Muscle of leg (tissue), 3 donors: ENCODE measurements at regions not wholly inside any gene's neighbourhood (a gene's known extent, or its start where the extent isn't known, plus 50 kb on each side); places are given as distances from the start of the nearest gene placed in this dataset.
"Not testable (repeated sequence)": the region's sequence is repeated elsewhere in the genome, so short reads cannot be mapped to it uniquely, and the experiment has no call there.

Source experiments
- DNase-seq: peaks from one replicate; pipeline ENCODE4 v3.0.0; 2013
- H3K27ac ChIP-seq: one replicate; pipeline ENCODE4 v1.5.1; 2013; ENCODE audit warnings: mild to moderate bottlenecking, low read length, control low read depth
- H3K27me3 ChIP-seq: one replicate; pipeline ENCODE4 v1.6.1; 2013; ENCODE audit warnings: low read length; ENCODE audit not compliant: control insufficient read depth, insufficient read depth
- H3K36me3 ChIP-seq: one replicate; pipeline ENCODE4 v1.6.1; 2013; ENCODE audit warnings: low read length; ENCODE audit not compliant: control insufficient read depth, insufficient read depth
- H3K4me1 ChIP-seq: one replicate; pipeline ENCODE4 v1.6.1; 2013; ENCODE audit warnings: low read length; ENCODE audit not compliant: control insufficient read depth, insufficient read depth
- H3K4me3 ChIP-seq: one replicate; pipeline ENCODE4 v1.5.1; 2013; ENCODE audit warnings: low read length, control low read depth
- H3K9me3 ChIP-seq: replicated peaks from 2 replicates; pipeline ENCODE4 v1.6.1; 2013; ENCODE audit warnings: low read depth, low read length; ENCODE audit not compliant: control insufficient read depth
- WGBS: methylation state at CpG from one replicate; pipeline ENCODE4 v1.1.5; 2013; ENCODE audit warnings: missing lambda C conversion rate; ENCODE audit not compliant: insufficient coverage; 5-methylcytosine and 5-hydroxymethylcytosine counted together

DNA sequence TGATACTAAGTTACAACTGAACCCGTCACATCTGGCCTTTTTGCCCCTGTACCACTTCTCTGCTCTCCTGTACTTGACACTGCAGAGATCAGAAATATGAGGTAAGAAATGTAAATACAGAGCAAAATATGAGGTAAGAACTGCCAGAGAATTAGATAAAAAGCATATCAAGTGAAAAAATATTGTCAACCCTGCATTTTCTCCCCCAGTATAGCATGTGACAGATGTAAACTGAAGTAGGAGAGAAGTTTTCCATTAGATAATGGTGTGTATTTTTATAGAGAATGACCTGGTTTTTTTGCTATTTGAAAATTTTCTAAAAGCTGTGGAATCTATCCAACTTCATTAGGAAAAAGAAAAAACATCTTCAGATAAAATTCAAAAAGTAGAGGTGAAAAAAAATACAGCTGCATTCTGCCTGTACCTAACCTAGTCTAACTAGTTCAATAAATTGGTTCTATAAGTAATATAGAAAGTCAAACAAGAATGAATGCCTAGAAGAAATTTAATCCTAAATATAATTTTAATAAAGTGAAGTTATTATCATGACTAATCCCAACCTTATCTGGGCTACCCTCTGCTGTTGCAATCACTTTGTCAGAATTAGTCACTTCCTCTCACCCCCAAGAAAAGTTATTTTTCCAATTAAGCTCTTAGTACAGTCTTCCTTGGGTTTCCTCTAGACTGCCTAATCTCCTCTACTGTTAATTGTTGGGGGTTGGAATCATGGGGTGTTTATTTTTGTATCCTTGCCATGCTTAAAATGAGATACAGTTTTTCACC, 210.0 kb downstream of the RASSF9 start:
- WGBS: no CpG with 5 or more reads among the region's 1 CpG
- DNase-seq: no peak
- Histone ChIP-seq H3K27me3 (no peaks in the 10 kb centered on the region), H3K27ac (no peak overlapping the region), H3K4me3 (no peak overlapping the region), H3K9me3 (no peaks in the 10 kb centered on the region), H3K36me3 (no peaks in the 10 kb centered on the region), H3K4me1 (no peaks in the 10 kb centered on the region)

DNA sequence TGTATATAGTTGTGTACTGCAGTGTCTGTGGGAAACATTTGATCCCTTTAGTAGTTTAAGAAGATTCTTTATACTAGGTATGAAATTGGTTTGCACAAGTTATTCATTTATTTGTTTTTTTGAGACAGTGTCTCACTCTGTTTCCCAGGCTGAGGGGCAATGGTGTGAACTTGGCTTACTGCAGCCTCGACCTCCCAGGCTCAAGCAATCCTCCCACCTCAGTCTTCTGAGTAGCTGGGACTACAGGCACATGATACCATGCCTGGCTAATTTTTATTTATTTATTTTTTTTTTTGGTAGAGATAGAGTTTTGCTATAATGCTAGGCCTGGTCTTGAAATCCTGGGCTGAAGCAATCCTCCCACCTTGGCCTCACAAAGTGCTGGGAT, 209.4 kb downstream of the RASSF9 start:
- Histone ChIP-seq H3K36me3 (no peaks in the 10 kb centered on the region), H3K9me3 (no peaks in the 10 kb centered on the region), H3K4me3 (no peak overlapping the region), H3K27me3 (no peaks in the 10 kb centered on the region), H3K4me1 (no peaks in the 10 kb centered on the region), H3K27ac (no peak overlapping the region)
- no CpG with 5 or more reads among the region's 1 CpG for WGBS
- DNase-seq: no peak

GRCh38 chr12:85627584-85627983, 208.6 kb downstream of the RASSF9 start:
- no peak for DNase-seq
- no CpG with 5 or more reads among the region's 2 CpGs for WGBS
- Histone ChIP-seq H3K9me3 (no peaks in the 10 kb centered on the region), H3K4me3 (no peak overlapping the region), H3K4me1 (no peaks in the 10 kb centered on the region), H3K27me3 (no peaks in the 10 kb centered on the region), H3K36me3 (no peaks in the 10 kb centered on the region), H3K27ac (no peak overlapping the region)

DNA sequence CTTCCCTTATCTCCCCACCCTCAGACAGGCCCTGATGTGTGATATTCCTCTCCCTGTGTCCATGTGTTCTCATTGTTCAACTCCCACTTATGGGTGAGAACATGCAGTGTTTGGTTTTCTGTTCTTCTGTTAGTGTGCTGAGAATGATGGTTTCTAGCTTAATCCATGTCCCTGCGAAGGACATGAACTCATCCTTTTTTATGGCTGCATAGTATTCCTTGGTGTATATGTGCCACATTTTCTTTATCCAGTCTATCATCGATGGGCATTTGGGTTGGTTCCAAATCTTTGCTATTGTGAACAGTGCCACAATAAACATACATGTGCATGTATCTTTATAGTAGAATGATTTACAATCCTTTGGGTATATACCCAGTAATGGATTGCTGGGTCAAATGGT, 207.6 kb downstream of the RASSF9 start:
- DNase-seq, H3K27ac ChIP-seq, H3K27me3 ChIP-seq, H3K9me3 ChIP-seq, H3K4me1 ChIP-seq, H3K4me3 ChIP-seq, H3K36me3 ChIP-seq: not testable (repeated sequence)
- no CpG with 5 or more reads among the region's 2 CpGs for WGBS

DNA sequence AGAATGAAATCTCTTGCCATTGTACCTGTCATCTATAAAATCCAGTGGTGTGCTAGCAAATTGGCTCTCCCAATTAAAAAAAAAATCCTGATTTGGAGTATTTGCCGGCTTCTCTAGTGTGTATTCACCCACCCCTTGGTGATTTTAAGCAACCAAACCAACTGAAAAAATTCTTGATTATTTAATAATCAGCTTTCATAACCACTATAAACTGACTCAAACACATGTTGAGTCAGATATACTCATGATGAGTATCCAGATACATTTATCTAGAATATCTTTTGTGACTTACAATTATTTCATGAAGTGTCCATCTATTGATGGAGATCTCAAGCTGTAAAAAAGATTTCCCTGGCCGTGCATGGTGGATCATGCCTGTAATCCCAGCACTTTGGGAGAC, 205.4 kb downstream of the RASSF9 start:
- H3K9me3 ChIP-seq: no peaks in the 10 kb centered on the region
- H3K36me3 ChIP-seq: no peaks in the 10 kb centered on the region
- no peak for DNase-seq
- H3K27me3 ChIP-seq: no peaks in the 10 kb centered on the region
- no CpG with 5 or more reads among the region's 2 CpGs for WGBS
- no peak overlapping the region for H3K27ac ChIP-seq
- H3K4me3 ChIP-seq: no peak overlapping the region
- no peaks in the 10 kb centered on the region for H3K4me1 ChIP-seq

GRCh38 chr12:85632390-85632789, 203.8 kb downstream of the RASSF9 start:
- no peak overlapping the region for H3K4me3 ChIP-seq
- H3K9me3 ChIP-seq: no peaks in the 10 kb centered on the region
- H3K27me3 ChIP-seq: no peaks in the 10 kb centered on the region
- H3K36me3 ChIP-seq: no peaks in the 10 kb centered on the region
- WGBS: 44% methylated on average over 1 of the region's 2 CpGs
- H3K4me1 ChIP-seq: no peaks in the 10 kb centered on the region
- DNase-seq: no peak
- H3K27ac ChIP-seq: no peak overlapping the region

GRCh38 chr12:85633491-85633890, 202.7 kb downstream of the RASSF9 start:
- Histone ChIP-seq H3K27ac (no peak overlapping the region), H3K4me3 (no peak overlapping the region), H3K4me1 (no peaks in the 10 kb centered on the region), H3K27me3 (no peaks in the 10 kb centered on the region), H3K36me3 (no peaks in the 10 kb centered on the region), H3K9me3 (no peaks in the 10 kb centered on the region)
- no CpG with 5 or more reads among the region's 1 CpG for WGBS
- no peak for DNase-seq

DNA sequence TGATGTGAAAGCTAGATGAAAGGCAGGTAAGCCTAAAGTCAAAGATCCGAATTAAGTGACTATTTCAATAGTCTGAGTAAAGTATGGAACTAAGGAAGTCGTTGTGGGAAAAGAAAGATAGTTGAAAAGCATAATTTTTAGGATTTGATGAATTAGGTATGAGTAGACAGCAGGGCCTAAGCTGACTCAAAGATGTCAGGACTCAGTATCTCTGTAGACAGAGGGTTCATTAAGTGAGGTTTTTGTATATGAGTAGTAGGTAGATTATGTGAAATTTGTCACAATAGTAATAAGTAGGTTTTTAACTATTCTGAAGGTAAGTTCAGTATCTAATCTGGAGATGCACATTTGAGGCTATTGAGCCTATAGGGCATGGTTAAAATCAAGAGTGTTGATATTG, 196.4 kb downstream of the RASSF9 start:
- no peak for DNase-seq
- Histone ChIP-seq H3K36me3 (no peaks in the 10 kb centered on the region), H3K4me3 (no peak overlapping the region), H3K27ac (no peak overlapping the region), H3K27me3 (no peaks in the 10 kb centered on the region), H3K9me3 (no peaks in the 10 kb centered on the region), H3K4me1 (no peaks in the 10 kb centered on the region)
- 74% methylated on average over 2 of the region's 2 CpGs for WGBS

DNA sequence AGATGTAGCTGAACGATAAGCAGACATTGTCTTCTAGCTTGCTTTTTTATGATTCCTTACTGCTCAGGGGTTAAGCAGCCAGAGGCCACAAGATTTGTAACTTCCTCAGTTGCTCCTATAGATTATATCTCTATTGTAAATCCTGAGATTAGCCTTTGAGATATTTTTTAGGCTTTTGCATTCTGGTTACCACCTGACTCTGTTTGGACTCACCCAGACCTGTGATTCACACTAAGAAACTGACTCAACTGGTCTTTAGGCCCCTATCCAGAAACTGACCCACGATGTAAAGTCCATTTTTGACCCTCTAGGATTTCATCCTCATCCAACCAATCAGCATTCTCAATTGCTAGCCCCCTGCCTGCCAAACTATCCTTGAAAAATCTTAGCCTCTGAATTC, 194.4 kb downstream of the RASSF9 start:
- no peaks in the 10 kb centered on the region for H3K27me3 ChIP-seq
- H3K27ac ChIP-seq: no peak overlapping the region
- H3K9me3 ChIP-seq: no peaks in the 10 kb centered on the region
- 70% methylated on average over 2 of the region's 2 CpGs for WGBS
- no peaks in the 10 kb centered on the region for H3K36me3 ChIP-seq
- no peak overlapping the region for H3K4me3 ChIP-seq
- no peaks in the 10 kb centered on the region for H3K4me1 ChIP-seq
- DNase-seq: no peak

DNA sequence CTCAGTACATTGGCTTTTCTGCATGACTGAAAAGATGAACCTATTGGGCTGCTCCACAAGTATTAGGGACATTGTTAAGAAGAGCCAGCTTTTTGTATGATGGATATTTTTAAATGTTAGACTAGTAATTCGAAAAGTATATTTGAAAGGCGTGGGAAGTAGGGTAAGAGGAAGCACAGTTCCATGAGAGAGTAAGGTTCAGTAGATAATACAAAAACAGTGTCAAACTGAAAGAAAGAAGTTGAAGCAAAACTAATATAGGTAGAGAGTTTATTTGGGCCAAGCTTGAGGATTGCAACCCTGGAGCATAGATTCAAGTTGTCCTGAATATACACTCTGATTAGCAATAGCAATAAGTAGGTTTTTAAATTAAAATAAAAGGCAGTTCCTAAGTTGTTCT, 193.9 kb downstream of the RASSF9 start:
- Histone ChIP-seq H3K9me3 (no peaks in the 10 kb centered on the region), H3K4me1 (no peaks in the 10 kb centered on the region), H3K36me3 (no peaks in the 10 kb centered on the region), H3K27me3 (no peaks in the 10 kb centered on the region), H3K4me3 (no peak overlapping the region), H3K27ac (no peak overlapping the region)
- no peak for DNase-seq
- 70% methylated on average over 2 of the region's 2 CpGs for WGBS

DNA sequence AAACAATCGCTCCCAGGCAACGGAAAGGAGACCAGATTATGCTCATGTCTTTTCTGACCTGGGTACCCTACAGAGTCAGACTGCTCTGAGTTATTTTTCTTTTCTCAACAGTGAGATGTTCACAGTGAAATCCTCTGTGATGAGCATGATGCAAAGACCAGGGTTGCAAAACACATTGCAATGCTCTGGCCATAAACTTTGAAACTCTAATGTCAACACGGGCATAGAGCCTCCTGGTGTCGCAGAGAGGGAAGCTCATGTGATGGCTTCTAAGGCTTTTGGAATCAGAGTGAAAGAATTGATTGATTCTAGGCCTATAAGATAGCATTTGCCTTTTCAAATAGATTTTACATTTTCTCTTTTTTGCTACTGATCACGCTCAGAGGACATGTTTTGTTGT, 193.4 kb downstream of the RASSF9 start:
- DNase-seq: no peak
- no peaks in the 10 kb centered on the region for H3K36me3 ChIP-seq
- no peaks in the 10 kb centered on the region for H3K4me1 ChIP-seq
- H3K27ac ChIP-seq: no peak overlapping the region
- H3K27me3 ChIP-seq: no peaks in the 10 kb centered on the region
- WGBS: 80% methylated on average over 2 of the region's 5 CpGs
- H3K9me3 ChIP-seq: no peaks in the 10 kb centered on the region
- H3K4me3 ChIP-seq: no peak overlapping the region
